GM23338 (cell line): ENCODE measurements at regions not wholly inside any gene's neighbourhood (a gene's known extent, or its start where the extent isn't known, plus 50 kb on each side); places are given as distances from the start of the nearest gene placed in this dataset.

ENCODE experiments used
- ATAC-seq: fragments of 200-7000 bp; cut with Tn5 transposase; 3 replicates; pipeline ENCODE4 v1.9.1; 2020
- DNase-seq: peaks from one replicate; pipeline ENCODE4 v3.0.0-alpha.2; 2015; ENCODE audit warnings: low spot score
- H2AFZ ChIP-seq: fragments of 200-600 bp; sonication (generic); 2 replicates; pipeline ENCODE4 v1.8.0; 2016; ENCODE audit warnings: antibody characterized with exemption, mild to moderate bottlenecking, moderate library complexity
- H3F3A ChIP-seq: fragments of 200-600 bp; sonication (generic); replicated peaks from 2 replicates; pipeline ENCODE4 v1.8.0; 2017; ENCODE audit warnings: antibody characterized with exemption, mixed run types, low read depth
- H3K27ac ChIP-seq: fragments of 200-600 bp; sonication (generic); 2 replicates; pipeline ENCODE4 v1.6.1; 2016; ENCODE audit warnings: low read depth
- H3K27me3 ChIP-seq: fragments of 200-600 bp; sonication (generic); 2 replicates; pipeline ENCODE4 v1.8.0; 2016; ENCODE audit warnings: mild to moderate bottlenecking, mixed run types, moderate library complexity; ENCODE audit not compliant: insufficient read depth
- H3K36me3 ChIP-seq: fragments of 200-600 bp; sonication (generic); 2 replicates; pipeline ENCODE4 v1.8.0; 2016; ENCODE audit warnings: mild to moderate bottlenecking; ENCODE audit not compliant: insufficient read depth
- H3K4me1 ChIP-seq: fragments of 200-600 bp; sonication (generic); 2 replicates; pipeline ENCODE4 v1.8.0; 2016; ENCODE audit warnings: mild to moderate bottlenecking, moderate library complexity; ENCODE audit not compliant: insufficient read depth
- H3K4me2 ChIP-seq: fragments of 200-600 bp; sonication (generic); 2 replicates; pipeline ENCODE4 v1.7.1; 2017; ENCODE audit warnings: mixed run types
- H3K4me3 ChIP-seq: fragments of 200-600 bp; sonication (generic); 2 replicates; pipeline ENCODE4 v1.6.1; 2016; ENCODE audit warnings: mixed run types
- H3K79me2 ChIP-seq: fragments of 200-600 bp; sonication (generic); replicated peaks from 2 replicates; pipeline ENCODE4 v1.8.0; 2017; ENCODE audit warnings: mild to moderate bottlenecking; ENCODE audit not compliant: insufficient read depth
- H3K9me2 ChIP-seq: fragments of 200-600 bp; sonication (generic); 2 replicates; pipeline ENCODE4 v1.8.0; 2017; ENCODE audit not compliant: insufficient read depth
- H4K20me1 ChIP-seq: fragments of 200-600 bp; sonication (generic); replicated peaks from 2 replicates; pipeline ENCODE4 v1.8.0; 2017; ENCODE audit warnings: mild to moderate bottlenecking; ENCODE audit not compliant: insufficient read depth
- H3K27ac Mint-ChIP-seq: 2 replicates; pipeline ENCODE4 v1.8.0; 2020; ENCODE audit warnings: inconsistent platforms, mild to moderate bottlenecking, moderate library complexity, mixed read lengths
- H3K27me3 Mint-ChIP-seq: 3 replicates; pipeline ENCODE4 v1.8.0; 2022; ENCODE audit warnings: low read depth, mild to moderate bottlenecking, moderate library complexity, mixed read lengths, inconsistent platforms; ENCODE audit not compliant: insufficient read depth, poor library complexity
- H3K36me3 Mint-ChIP-seq: 3 replicates; pipeline ENCODE4 v1.8.0; 2021; ENCODE audit warnings: low read depth, mild to moderate bottlenecking, inconsistent platforms, moderate library complexity, mixed read lengths
- H3K4me1 Mint-ChIP-seq: 3 replicates; pipeline ENCODE4 v1.8.0; 2020; ENCODE audit warnings: mild to moderate bottlenecking, inconsistent platforms, mixed read lengths
- H3K4me3 Mint-ChIP-seq: 3 replicates; pipeline ENCODE4 v1.8.0; 2021; ENCODE audit warnings: moderate library complexity, mild to moderate bottlenecking, inconsistent platforms, mixed read lengths
- H3K9me3 Mint-ChIP-seq: 3 replicates; pipeline ENCODE4 v1.8.0; 2020; ENCODE audit warnings: moderate library complexity, mild to moderate bottlenecking, inconsistent platforms, mixed read lengths
- CREB1 ChIP-seq: fragments of 250-450 bp; sonication (Bioruptor Pico); IDR thresholded peaks from 2 replicates; pipeline ENCODE4 v1.5.0; 2020; ENCODE audit warnings: low read depth, mild to moderate bottlenecking, moderate library complexity
- EZH2 ChIP-seq: fragments of 200-600 bp; sonication (generic); IDR thresholded peaks from one replicate; pipeline ENCODE4 v1.8.0; 2017; ENCODE audit warnings: antibody characterized with exemption, mild to moderate bottlenecking, low read depth; ENCODE audit not compliant: unreplicated experiment
- EZH2phosphoT487 ChIP-seq: fragments of 200-600 bp; sonication (generic); IDR thresholded peaks from one replicate; pipeline ENCODE4 v1.8.1; 2018; ENCODE audit warnings: antibody characterized with exemption; ENCODE audit not compliant: unreplicated experiment
- JUNB ChIP-seq: IDR thresholded peaks from one replicate; pipeline ENCODE4 v1.6.1; 2016; ENCODE audit warnings: antibody characterized with exemption; ENCODE audit not compliant: unreplicated experiment
- NANOG ChIP-seq: IDR thresholded peaks from 2 replicates; pipeline ENCODE4 v1.6.1; 2016; ENCODE audit warnings: antibody characterized with exemption, borderline replicate concordance
- POLR2AphosphoS5 ChIP-seq: IDR thresholded peaks from 2 replicates; pipeline ENCODE4 v1.6.1; 2016; ENCODE audit warnings: antibody characterized with exemption, low read depth
- STAT1 ChIP-seq: IDR thresholded peaks from one replicate; pipeline ENCODE4 v1.6.1; 2016; ENCODE audit warnings: antibody characterized with exemption; ENCODE audit not compliant: unreplicated experiment
- ZNF114 ChIP-seq: fragments of 250-450 bp; sonication (Bioruptor Pico); IDR thresholded peaks from 2 replicates; pipeline ENCODE4 v1.5.0; 2020; ENCODE audit warnings: mild to moderate bottlenecking, moderate library complexity
- ZNF331 ChIP-seq: fragments of 250-450 bp; sonication (Bioruptor Pico); IDR thresholded peaks from 2 replicates; pipeline ENCODE4 v1.5.0; 2020; ENCODE audit warnings: low read depth, mild to moderate bottlenecking, moderate library complexity
- TF ChIP-seq, protein P1 (sequence below): fragments of 250-450 bp; sonication (Bioruptor Pico); IDR thresholded peaks from 2 replicates; pipeline ENCODE4 v1.5.0; 2020; ENCODE audit warnings: mild to moderate bottlenecking, moderate library complexity
- TF ChIP-seq, protein P2 (sequence below): IDR thresholded peaks from one replicate; pipeline ENCODE4 v1.6.1; 2018; ENCODE audit warnings: antibody characterized with exemption; ENCODE audit not compliant: unreplicated experiment
- TF ChIP-seq, protein P3 (sequence below), 2 experiments: fragments of 200-600 bp in 1 of 2; sonication (generic) in 1 of 2; conservative IDR thresholded peaks; 2 replicates each; pipeline versions ENCODE4 v1.5.1 to v1.6.1; 2016 to 2017; ENCODE audit warnings: antibody characterized with exemption in 2 of 2, low read depth in 2 of 2, mild to moderate bottlenecking in 2 of 2, moderate library complexity in 1 of 2
- TF ChIP-seq, protein P4 (sequence below): IDR thresholded peaks from 2 replicates; pipeline ENCODE4 v1.6.1; 2016; ENCODE audit warnings: antibody characterized with exemption

DNA sequence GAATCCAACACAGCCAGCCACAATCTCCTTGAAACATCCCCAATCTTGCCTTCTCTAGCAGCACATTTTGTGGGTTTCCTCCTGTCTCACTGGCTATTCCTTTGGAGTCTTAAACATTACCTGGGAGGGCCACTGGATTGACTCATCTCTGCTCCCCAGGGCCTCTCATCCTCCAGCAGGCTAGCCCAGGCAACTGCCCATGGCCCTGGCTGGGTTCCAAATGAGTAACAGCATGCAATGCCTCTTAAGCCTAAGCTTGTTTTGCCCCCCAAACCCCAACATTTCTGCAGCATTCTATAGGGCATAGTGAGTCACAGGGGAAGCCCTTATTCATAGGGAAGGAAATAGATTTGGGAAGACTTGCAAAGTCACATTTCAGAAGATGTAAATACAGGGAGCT lies 204.9 kb downstream of the FOXA2 start:
- Mint-ChIP-seq H3K27ac (no peak overlapping the region), H3K9me3 (no peaks in the 10 kb centered on the region), H3K4me3 (no peak overlapping the region), H3K4me1 (no peaks in the 10 kb centered on the region), H3K36me3 (no peaks in the 10 kb centered on the region), H3K27me3 (peaks cover 4% of the 10 kb centered on the region)
- no peak overlapping the region; the same call in 1 of the 2 replicates for H2AFZ ChIP-seq
- no peak overlapping the region for H3K27ac ChIP-seq
- no peaks in the 10 kb centered on the region for H3K36me3 ChIP-seq
- H3K79me2 ChIP-seq: no peaks in the 10 kb centered on the region
- H3K4me2 ChIP-seq: no peak overlapping the region
- DNase-seq (no peak), ATAC-seq (no peak)
- H3K9me2 ChIP-seq: no peaks in the 10 kb centered on the region
- H3F3A ChIP-seq: no peaks in the 10 kb centered on the region
- H3K27me3 ChIP-seq: no peaks in the 10 kb centered on the region
- no peaks in the 10 kb centered on the region for H4K20me1 ChIP-seq
- no peak overlapping the region for H3K4me3 ChIP-seq
- H3K4me1 ChIP-seq: no peaks in the 10 kb centered on the region
- TF ChIP-seq, protein P1, sequence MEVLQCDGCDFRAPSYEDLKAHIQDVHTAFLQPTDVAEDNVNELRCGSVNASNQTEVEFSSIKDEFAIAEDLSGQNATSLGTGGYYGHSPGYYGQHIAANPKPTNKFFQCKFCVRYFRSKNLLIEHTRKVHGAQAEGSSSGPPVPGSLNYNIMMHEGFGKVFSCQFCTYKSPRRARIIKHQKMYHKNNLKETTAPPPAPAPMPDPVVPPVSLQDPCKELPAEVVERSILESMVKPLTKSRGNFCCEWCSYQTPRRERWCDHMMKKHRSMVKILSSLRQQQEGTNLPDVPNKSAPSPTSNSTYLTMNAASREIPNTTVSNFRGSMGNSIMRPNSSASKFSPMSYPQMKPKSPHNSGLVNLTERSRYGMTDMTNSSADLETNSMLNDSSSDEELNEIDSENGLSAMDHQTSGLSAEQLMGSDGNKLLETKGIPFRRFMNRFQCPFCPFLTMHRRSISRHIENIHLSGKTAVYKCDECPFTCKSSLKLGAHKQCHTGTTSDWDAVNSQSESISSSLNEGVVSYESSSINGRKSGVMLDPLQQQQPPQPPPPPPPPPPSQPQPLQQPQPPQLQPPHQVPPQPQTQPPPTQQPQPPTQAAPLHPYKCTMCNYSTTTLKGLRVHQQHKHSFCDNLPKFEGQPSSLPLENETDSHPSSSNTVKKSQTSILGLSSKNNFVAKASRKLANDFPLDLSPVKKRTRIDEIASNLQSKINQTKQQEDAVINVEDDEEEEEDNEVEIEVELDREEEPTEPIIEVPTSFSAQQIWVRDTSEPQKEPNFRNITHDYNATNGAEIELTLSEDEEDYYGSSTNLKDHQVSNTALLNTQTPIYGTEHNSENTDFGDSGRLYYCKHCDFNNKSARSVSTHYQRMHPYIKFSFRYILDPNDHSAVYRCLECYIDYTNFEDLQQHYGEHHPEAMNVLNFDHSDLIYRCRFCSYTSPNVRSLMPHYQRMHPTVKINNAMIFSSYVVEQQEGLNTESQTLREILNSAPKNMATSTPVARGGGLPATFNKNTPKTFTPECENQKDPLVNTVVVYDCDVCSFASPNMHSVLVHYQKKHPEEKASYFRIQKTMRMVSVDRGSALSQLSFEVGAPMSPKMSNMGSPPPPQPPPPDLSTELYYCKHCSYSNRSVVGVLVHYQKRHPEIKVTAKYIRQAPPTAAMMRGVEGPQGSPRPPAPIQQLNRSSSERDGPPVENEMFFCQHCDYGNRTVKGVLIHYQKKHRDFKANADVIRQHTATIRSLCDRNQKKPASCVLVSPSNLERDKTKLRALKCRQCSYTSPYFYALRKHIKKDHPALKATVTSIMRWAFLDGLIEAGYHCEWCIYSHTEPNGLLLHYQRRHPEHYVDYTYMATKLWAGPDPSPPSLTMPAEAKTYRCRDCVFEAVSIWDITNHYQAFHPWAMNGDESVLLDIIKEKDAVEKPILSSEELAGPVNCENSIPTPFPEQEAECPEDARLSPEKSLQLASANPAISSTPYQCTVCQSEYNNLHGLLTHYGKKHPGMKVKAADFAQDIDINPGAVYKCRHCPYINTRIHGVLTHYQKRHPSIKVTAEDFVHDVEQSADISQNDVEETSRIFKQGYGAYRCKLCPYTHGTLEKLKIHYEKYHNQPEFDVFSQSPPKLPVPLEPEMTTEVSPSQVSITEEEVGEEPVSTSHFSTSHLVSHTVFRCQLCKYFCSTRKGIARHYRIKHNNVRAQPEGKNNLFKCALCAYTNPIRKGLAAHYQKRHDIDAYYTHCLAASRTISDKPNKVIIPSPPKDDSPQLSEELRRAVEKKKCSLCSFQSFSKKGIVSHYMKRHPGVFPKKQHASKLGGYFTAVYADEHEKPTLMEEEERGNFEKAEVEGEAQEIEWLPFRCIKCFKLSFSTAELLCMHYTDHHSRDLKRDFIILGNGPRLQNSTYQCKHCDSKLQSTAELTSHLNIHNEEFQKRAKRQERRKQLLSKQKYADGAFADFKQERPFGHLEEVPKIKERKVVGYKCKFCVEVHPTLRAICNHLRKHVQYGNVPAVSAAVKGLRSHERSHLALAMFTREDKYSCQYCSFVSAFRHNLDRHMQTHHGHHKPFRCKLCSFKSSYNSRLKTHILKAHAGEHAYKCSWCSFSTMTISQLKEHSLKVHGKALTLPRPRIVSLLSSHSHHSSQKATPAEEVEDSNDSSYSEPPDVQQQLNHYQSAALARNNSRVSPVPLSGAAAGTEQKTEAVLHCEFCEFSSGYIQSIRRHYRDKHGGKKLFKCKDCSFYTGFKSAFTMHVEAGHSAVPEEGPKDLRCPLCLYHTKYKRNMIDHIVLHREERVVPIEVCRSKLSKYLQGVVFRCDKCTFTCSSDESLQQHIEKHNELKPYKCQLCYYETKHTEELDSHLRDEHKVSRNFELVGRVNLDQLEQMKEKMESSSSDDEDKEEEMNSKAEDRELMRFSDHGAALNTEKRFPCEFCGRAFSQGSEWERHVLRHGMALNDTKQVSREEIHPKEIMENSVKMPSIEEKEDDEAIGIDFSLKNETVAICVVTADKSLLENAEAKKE (CRISPR knock-in tag): no peak
- TF ChIP-seq POLR2AphosphoS5: no peak
- TF ChIP-seq JUNB: no peak
- TF ChIP-seq NANOG: no peak
- no peak for TF ChIP-seq EZH2phosphoT487
- TF ChIP-seq STAT1: no peak
- no peak for TF ChIP-seq EZH2
- TF ChIP-seq CREB1 (CRISPR knock-in tag): no peak
- TF ChIP-seq, protein P2, sequence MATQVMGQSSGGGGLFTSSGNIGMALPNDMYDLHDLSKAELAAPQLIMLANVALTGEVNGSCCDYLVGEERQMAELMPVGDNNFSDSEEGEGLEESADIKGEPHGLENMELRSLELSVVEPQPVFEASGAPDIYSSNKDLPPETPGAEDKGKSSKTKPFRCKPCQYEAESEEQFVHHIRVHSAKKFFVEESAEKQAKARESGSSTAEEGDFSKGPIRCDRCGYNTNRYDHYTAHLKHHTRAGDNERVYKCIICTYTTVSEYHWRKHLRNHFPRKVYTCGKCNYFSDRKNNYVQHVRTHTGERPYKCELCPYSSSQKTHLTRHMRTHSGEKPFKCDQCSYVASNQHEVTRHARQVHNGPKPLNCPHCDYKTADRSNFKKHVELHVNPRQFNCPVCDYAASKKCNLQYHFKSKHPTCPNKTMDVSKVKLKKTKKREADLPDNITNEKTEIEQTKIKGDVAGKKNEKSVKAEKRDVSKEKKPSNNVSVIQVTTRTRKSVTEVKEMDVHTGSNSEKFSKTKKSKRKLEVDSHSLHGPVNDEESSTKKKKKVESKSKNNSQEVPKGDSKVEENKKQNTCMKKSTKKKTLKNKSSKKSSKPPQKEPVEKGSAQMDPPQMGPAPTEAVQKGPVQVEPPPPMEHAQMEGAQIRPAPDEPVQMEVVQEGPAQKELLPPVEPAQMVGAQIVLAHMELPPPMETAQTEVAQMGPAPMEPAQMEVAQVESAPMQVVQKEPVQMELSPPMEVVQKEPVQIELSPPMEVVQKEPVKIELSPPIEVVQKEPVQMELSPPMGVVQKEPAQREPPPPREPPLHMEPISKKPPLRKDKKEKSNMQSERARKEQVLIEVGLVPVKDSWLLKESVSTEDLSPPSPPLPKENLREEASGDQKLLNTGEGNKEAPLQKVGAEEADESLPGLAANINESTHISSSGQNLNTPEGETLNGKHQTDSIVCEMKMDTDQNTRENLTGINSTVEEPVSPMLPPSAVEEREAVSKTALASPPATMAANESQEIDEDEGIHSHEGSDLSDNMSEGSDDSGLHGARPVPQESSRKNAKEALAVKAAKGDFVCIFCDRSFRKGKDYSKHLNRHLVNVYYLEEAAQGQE: no peak
- TF ChIP-seq, protein P3, sequence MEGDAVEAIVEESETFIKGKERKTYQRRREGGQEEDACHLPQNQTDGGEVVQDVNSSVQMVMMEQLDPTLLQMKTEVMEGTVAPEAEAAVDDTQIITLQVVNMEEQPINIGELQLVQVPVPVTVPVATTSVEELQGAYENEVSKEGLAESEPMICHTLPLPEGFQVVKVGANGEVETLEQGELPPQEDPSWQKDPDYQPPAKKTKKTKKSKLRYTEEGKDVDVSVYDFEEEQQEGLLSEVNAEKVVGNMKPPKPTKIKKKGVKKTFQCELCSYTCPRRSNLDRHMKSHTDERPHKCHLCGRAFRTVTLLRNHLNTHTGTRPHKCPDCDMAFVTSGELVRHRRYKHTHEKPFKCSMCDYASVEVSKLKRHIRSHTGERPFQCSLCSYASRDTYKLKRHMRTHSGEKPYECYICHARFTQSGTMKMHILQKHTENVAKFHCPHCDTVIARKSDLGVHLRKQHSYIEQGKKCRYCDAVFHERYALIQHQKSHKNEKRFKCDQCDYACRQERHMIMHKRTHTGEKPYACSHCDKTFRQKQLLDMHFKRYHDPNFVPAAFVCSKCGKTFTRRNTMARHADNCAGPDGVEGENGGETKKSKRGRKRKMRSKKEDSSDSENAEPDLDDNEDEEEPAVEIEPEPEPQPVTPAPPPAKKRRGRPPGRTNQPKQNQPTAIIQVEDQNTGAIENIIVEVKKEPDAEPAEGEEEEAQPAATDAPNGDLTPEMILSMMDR (conservative IDR thresholded peaks at IDR 0.05; ENCODE audit: low read depth in 2 of 2): no peak
- no peak for TF ChIP-seq ZNF331
- no peak for TF ChIP-seq ZNF114
- TF ChIP-seq, protein P4, sequence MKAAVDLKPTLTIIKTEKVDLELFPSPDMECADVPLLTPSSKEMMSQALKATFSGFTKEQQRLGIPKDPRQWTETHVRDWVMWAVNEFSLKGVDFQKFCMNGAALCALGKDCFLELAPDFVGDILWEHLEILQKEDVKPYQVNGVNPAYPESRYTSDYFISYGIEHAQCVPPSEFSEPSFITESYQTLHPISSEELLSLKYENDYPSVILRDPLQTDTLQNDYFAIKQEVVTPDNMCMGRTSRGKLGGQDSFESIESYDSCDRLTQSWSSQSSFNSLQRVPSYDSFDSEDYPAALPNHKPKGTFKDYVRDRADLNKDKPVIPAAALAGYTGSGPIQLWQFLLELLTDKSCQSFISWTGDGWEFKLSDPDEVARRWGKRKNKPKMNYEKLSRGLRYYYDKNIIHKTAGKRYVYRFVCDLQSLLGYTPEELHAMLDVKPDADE: no peak
